ENCODE measurements at regions not wholly inside any gene's neighbourhood (a gene's known extent, or its start where the extent isn't known, plus 50 kb on each side); places are given as distances from the start of the nearest gene placed in this dataset.
"Not testable (repeated sequence)": the region's sequence is repeated elsewhere in the genome, so short reads cannot be mapped to it uniquely, and the experiment has no call there.

- no peaks in the 10 kb centered on the region for H3K9me3 ChIP-seq (ENCODE audit: low read length)
These were observed 179.5 kb downstream of the ZWINT start for GRCh38 chr10:56181607-56182006.

DNA sequence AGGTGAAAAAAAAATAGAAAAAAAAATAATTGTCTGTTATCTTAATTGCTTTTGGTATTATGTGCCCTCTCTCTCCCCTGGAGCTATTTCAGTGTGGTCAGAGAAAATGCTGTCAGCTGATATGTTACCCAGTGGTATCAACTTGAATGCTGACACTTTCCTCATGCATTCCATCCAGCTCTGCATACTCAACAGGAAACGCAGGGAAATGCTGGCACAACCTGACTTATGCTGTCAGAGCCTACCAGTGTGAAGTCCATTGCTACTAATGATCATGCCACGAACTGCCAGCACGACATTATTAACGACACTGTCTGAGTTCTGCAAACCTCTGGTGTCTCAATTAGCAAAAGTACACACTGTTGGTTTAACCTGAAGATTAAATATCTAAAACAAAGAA is 182.8 kb downstream of the ZWINT start:
- Histone ChIP-seq H3K79me2 (replicated peaks; ENCODE audit: insufficient read depth, low read length) (no peaks in the 10 kb centered on the region), H3K4me2 (ENCODE audit: low read length) (no peak overlapping the region), H2AFZ (ENCODE audit: low read depth, low read length) (no peak overlapping the region), H3K9me3 (ENCODE audit: low read length) (no peaks in the 10 kb centered on the region), H3K27ac (ENCODE audit: low read length) (no peak overlapping the region), H3K9ac (ENCODE audit: low read length) (no peak overlapping the region), H3K36me3 (ENCODE audit: insufficient read depth, low read length) (no peaks in the 10 kb centered on the region), H4K20me1 (ENCODE audit: insufficient read depth) (no peaks in the 10 kb centered on the region), H3K9me2 (ENCODE audit: insufficient read depth, low read length) (no peaks in the 10 kb centered on the region), H3K27me3 (ENCODE audit: insufficient read depth, low read depth, low read length) (no peaks in the 10 kb centered on the region), H3F3A (ENCODE audit: insufficient read depth, low read length, poor library complexity, severe bottlenecking) (no peaks in the 10 kb centered on the region), H3K4me3 (ENCODE audit: low read length) (no peak overlapping the region)
- TF ChIP-seq TAF1 (IDR thresholded peaks at IDR 0.05; ENCODE audit: low read depth) (no peak), POLR2AphosphoS5 (IDR thresholded peaks at IDR 0.05) (no peak), SMC3 (conservative IDR thresholded peaks at IDR 0.05; ENCODE audit: poor library complexity) (no peak), EP300 (conservative IDR thresholded peaks at IDR 0.05; ENCODE audit: poor library complexity, severe bottlenecking) (no peak), RAD21 (conservative IDR thresholded peaks at IDR 0.05) (no peak)

More at GRCh38 chr10:56181607-56182006, 179.5 kb downstream of the ZWINT start:
- Histone ChIP-seq H3K4me2 (ENCODE audit: low read length) (no peak overlapping the region), H3K27ac (ENCODE audit: low read length) (no peak overlapping the region), H3K27me3 (ENCODE audit: insufficient read depth, low read depth, low read length) (no peaks in the 10 kb centered on the region), H3K4me3 (ENCODE audit: low read length) (no peak overlapping the region), H4K20me1 (ENCODE audit: insufficient read depth) (no peaks in the 10 kb centered on the region), H3F3A (ENCODE audit: insufficient read depth, low read length, poor library complexity, severe bottlenecking) (no peaks in the 10 kb centered on the region), H3K9me2 (ENCODE audit: insufficient read depth, low read length) (no peaks in the 10 kb centered on the region), H3K79me2 (replicated peaks; ENCODE audit: insufficient read depth, low read length) (no peaks in the 10 kb centered on the region), H3K9ac (ENCODE audit: low read length) (no peak overlapping the region), H2AFZ (ENCODE audit: low read depth, low read length) (no peak overlapping the region), H3K36me3 (ENCODE audit: insufficient read depth, low read length) (no peaks in the 10 kb centered on the region)
- no peak for TF ChIP-seq MXI1 (conservative IDR thresholded peaks at IDR 0.05; ENCODE audit: poor library complexity, severe bottlenecking)
- TF ChIP-seq REST (IDR thresholded peaks at IDR 0.05; ENCODE audit: borderline replicate concordance), result no peak
- TF ChIP-seq TAF1 (IDR thresholded peaks at IDR 0.05; ENCODE audit: low read depth), result no peak
- no peak for TF ChIP-seq EP300 (conservative IDR thresholded peaks at IDR 0.05; ENCODE audit: poor library complexity, severe bottlenecking)
- no peak for TF ChIP-seq RAD21 (conservative IDR thresholded peaks at IDR 0.05)
- no peak for TF ChIP-seq SMC3 (conservative IDR thresholded peaks at IDR 0.05; ENCODE audit: poor library complexity)
- TF ChIP-seq EZH2 (IDR thresholded peaks at IDR 0.05; ENCODE audit: borderline replicate concordance, insufficient read depth, low read length, poor library complexity, severe bottlenecking), result no peak
- no peak for TF ChIP-seq POLR2AphosphoS5 (IDR thresholded peaks at IDR 0.05)
- TF ChIP-seq CTCF (IDR thresholded peaks at IDR 0.05; ENCODE audit: poor library complexity, severe bottlenecking), result no peak

DNA sequence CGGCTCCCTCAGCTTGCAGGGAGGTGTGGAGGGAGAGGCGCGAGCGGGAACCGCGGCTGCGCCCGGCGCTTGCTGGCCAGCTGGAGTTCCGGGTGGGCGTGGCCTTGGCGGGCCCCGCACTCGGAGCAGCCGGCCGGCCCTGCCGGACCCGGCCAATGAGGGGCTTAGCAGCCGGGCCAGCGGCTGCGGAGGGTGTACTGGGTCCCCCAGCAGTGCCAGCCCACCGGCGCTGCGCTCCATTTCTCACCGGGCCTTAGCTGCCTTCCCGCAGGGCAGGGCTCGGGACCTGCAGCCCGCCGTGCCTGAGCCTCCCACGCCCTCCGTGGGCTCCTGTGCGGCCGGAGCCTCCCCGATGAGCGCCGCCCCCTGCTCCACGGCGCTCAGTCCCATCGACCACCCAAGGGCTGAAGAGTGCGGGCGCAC is 206.0 kb downstream of the ZWINT start:
- H3K4me3 ChIP-seq (ENCODE audit: low read length); H3K4me2 ChIP-seq (ENCODE audit: low read length): not testable (repeated sequence)

More for the DNA sequence above, 206.0 kb downstream of the ZWINT start:
- not testable (repeated sequence) for H3K79me2 ChIP-seq (replicated peaks; ENCODE audit: insufficient read depth, low read length); H3F3A ChIP-seq (ENCODE audit: insufficient read depth, low read length, poor library complexity, severe bottlenecking); H3K9me2 ChIP-seq (ENCODE audit: insufficient read depth, low read length); H3K36me3 ChIP-seq (ENCODE audit: insufficient read depth, low read length); H3K9me3 ChIP-seq (ENCODE audit: low read length); H3K27me3 ChIP-seq (ENCODE audit: insufficient read depth, low read depth, low read length); H3K27ac ChIP-seq (ENCODE audit: low read length); H2AFZ ChIP-seq (ENCODE audit: low read depth, low read length); H3K9ac ChIP-seq (ENCODE audit: low read length); H4K20me1 ChIP-seq (ENCODE audit: insufficient read depth)

Measured in neural cell (in vitro differentiated cells).